HepG2 (cell line): ENCODE measurements at regions not wholly inside any gene's neighbourhood (a gene's known extent, or its start where the extent isn't known, plus 50 kb on each side); places are given as distances from the start of the nearest gene placed in this dataset.

ENCODE experiments used
- ATAC-seq: fragments of 200-7000 bp; cut with Tn5 transposase; 3 replicates; pipeline ENCODE4 v1.9.1; 2020; ENCODE audit warnings: mild to moderate bottlenecking, moderate library complexity
- BruUV-seq: library from RNA; stranded (reverse); fragments of 400-500 nt; replicated peaks from 2 replicates; lab custom pipeline; 2021; lab: Mats Ljungman, UMichigan
- CTCF ChIA-PET: fragments of 300-600 bp; formaldehyde crosslinking; extraction: SDS; loops from one replicate; lab custom pipeline; 2021; ENCODE audit warnings: low total read pairs, inconsistent platforms, low intra/inter-chr PET ratio; lab: Yijun Ruan, JAX
- POLR2A ChIA-PET: fragments of 350-600 bp; sonication (Branson Sonifier 250); formaldehyde crosslinking; loops from one replicate; lab custom pipeline; 2020; ENCODE audit warnings: antibody characterized with exemption, inconsistent platforms; lab: Yijun Ruan, JAX
- DNase-seq: peaks from one replicate; pipeline ENCODE4 v3.0.0-alpha.2; 2015; ENCODE audit warnings: low spot score
- FAIRE-seq: peaks from 3 replicates; lab custom pipeline; 2011; peaks lifted over from hg19 to GRCh38; lab: Jason Lieb, UNC
- H2AFZ ChIP-seq: one replicate; pipeline ENCODE4 v1.6.1; 2011; ENCODE audit warnings: low read length, inconsistent platforms
- H3K27ac ChIP-seq: fragments of 300-600 bp; 3 replicates; pipeline ENCODE4 v1.8.0; 2011; ENCODE audit warnings: mixed run types, mild to moderate bottlenecking, mixed read lengths, low read length, inconsistent platforms; ENCODE audit not compliant: insufficient read depth; ENCODE audit errors: extremely low read length
- H3K27me3 ChIP-seq, 2 experiments: fragments of 200-600 bp in 1 of 2; 2 replicates in 1 of 2; 3 replicates in 1 of 2; pipeline versions ENCODE4 v1.6.0 to v1.8.0; 2011; ENCODE audit warnings: low read length in 2 of 2, mild to moderate bottlenecking in 2 of 2, moderate library complexity in 2 of 2, inconsistent platforms in 1 of 2; ENCODE audit not compliant: insufficient read depth in 2 of 2, control insufficient read depth in 1 of 2
- H3K36me3 ChIP-seq, 2 experiments: fragments of 200-600 bp in 1 of 2; replicated peaks in 1 of 2; 2 replicates in 1 of 2; 3 replicates in 1 of 2; pipeline versions ENCODE4 v1.5.1 to v1.8.0; 2011; ENCODE audit warnings: low read length in 2 of 2, inconsistent platforms in 1 of 2; ENCODE audit not compliant: insufficient read depth in 2 of 2, control insufficient read depth in 1 of 2
- H3K4me1 ChIP-seq: 2 replicates; pipeline ENCODE4 v1.5.1; 2012; ENCODE audit warnings: low read length, inconsistent platforms; ENCODE audit not compliant: insufficient read depth
- H3K4me2 ChIP-seq: 2 replicates; pipeline ENCODE4 v1.6.0; 2011; ENCODE audit warnings: low read depth, low read length, inconsistent platforms
- H3K4me3 ChIP-seq, 3 experiments: fragments of 200-600 bp in 1 of 3; sonication (generic), shearing (Covaris generic) in 1 of 3; replicated peaks in 1 of 3; 2 replicates each; pipeline ENCODE4 v1.5.1; 2011 to 2016; ENCODE audit warnings: low read length in 3 of 3, inconsistent platforms in 2 of 3, low read depth in 2 of 3, mild to moderate bottlenecking in 2 of 3, control low read depth in 1 of 3, mixed read lengths in 1 of 3; ENCODE audit not compliant: insufficient read depth in 1 of 3
- H3K79me2 ChIP-seq: one replicate; pipeline ENCODE4 v1.6.1; 2011; ENCODE audit warnings: low read length, inconsistent platforms; ENCODE audit not compliant: insufficient read depth
- H3K9ac ChIP-seq: 2 replicates; pipeline ENCODE4 v1.6.0; 2011; ENCODE audit warnings: mild to moderate bottlenecking, low read depth, low read length, inconsistent platforms; ENCODE audit not compliant: insufficient read depth
- H3K9me3 ChIP-seq: 2 replicates; pipeline ENCODE4 v1.5.1; 2012; ENCODE audit warnings: mild to moderate bottlenecking, low read length
- H4K20me1 ChIP-seq: 2 replicates; pipeline ENCODE4 v1.6.0; 2011; ENCODE audit warnings: inconsistent platforms, mild to moderate bottlenecking, low read length, moderate library complexity; ENCODE audit not compliant: insufficient read depth
- HIVEP1 ChIP-seq: sonication (generic); formaldehyde crosslinking; IDR thresholded peaks from 2 replicates; pipeline ENCODE4 v1.4.0; 2020; ENCODE audit warnings: mild to moderate bottlenecking, missing genetic modification reagents
- MED8 ChIP-seq: sonication (generic); formaldehyde crosslinking; IDR thresholded peaks from 2 replicates; pipeline ENCODE4 v1.8.1; 2023; ENCODE audit warnings: mild to moderate bottlenecking, missing genetic modification reagents; ENCODE audit not compliant: insufficient replicate concordance
- PBX3 ChIP-seq: sonication (generic); formaldehyde crosslinking; IDR thresholded peaks from 2 replicates; pipeline ENCODE4 v1.8.1; 2023; ENCODE audit warnings: missing genetic modification reagents, inconsistent platforms, borderline replicate concordance
- PREB ChIP-seq: sonication (generic); formaldehyde crosslinking; IDR thresholded peaks from 2 replicates; pipeline ENCODE4 v1.4.0; 2020; ENCODE audit warnings: missing genetic modification reagents
- SALL2 ChIP-seq: sonication (generic); formaldehyde crosslinking; IDR thresholded peaks from 2 replicates; pipeline ENCODE4 v1.8.1; 2023; ENCODE audit warnings: mild to moderate bottlenecking, missing genetic modification reagents, inconsistent platforms
- SIN3A ChIP-seq: IDR thresholded peaks from 2 replicates; pipeline ENCODE4 v1.6.1; 2011; ENCODE audit warnings: low read depth, mild to moderate bottlenecking, control low read depth, low read length, borderline replicate concordance
- TFE3 ChIP-seq: IDR thresholded peaks from 2 replicates; pipeline ENCODE4 v1.6.1; 2016
- TRIM24 ChIP-seq: sonication (generic); formaldehyde crosslinking; IDR thresholded peaks from 2 replicates; pipeline ENCODE4 v1.8.0; 2022; ENCODE audit warnings: mild to moderate bottlenecking, missing genetic modification reagents
- U2AF2 ChIP-seq: fragments of 200-400 bp; formaldehyde crosslinking; IDR thresholded peaks from 2 replicates; pipeline ENCODE4 v1.6.1; 2017; ENCODE audit warnings: low read depth, mild to moderate bottlenecking, low read length
- ZBTB49 ChIP-seq: sonication (generic); formaldehyde crosslinking; IDR thresholded peaks from 2 replicates; pipeline ENCODE4 v1.4.0; 2020; ENCODE audit warnings: missing genetic modification reagents, borderline replicate concordance
- ZBTB8A ChIP-seq: sonication (generic); formaldehyde crosslinking; IDR thresholded peaks from 2 replicates; pipeline ENCODE4 v1.4.0; 2020; ENCODE audit warnings: mild to moderate bottlenecking, low read depth, missing genetic modification reagents, borderline replicate concordance
- ZNF256 ChIP-seq: sonication (generic); formaldehyde crosslinking; conservative IDR thresholded peaks from 2 replicates; pipeline ENCODE4 v1.4.0; 2020; ENCODE audit warnings: missing genetic modification reagents
- ZNF543 ChIP-seq: sonication (generic); formaldehyde crosslinking; IDR thresholded peaks from 2 replicates; pipeline ENCODE4 v1.4.0; 2020; ENCODE audit warnings: mild to moderate bottlenecking, missing genetic modification reagents
- ZNF746 ChIP-seq: sonication (generic); formaldehyde crosslinking; IDR thresholded peaks from 2 replicates; pipeline ENCODE4 v1.8.0; 2022; ENCODE audit warnings: mild to moderate bottlenecking, missing genetic modification reagents
- ZNF773 ChIP-seq: sonication (generic); formaldehyde crosslinking; IDR thresholded peaks from 2 replicates; pipeline ENCODE4 v1.4.0; 2020; ENCODE audit warnings: missing genetic modification reagents, borderline replicate concordance
- ZXDC ChIP-seq: sonication (generic); formaldehyde crosslinking; IDR thresholded peaks from 2 replicates; pipeline ENCODE4 v1.5.0; 2020; ENCODE audit warnings: mild to moderate bottlenecking, missing genetic modification reagents
- WGBS: methylation state at CpG from one replicate; pipeline ENCODE4 v1.1.6; 2017; ENCODE audit warnings: low lambda C conversion rate; 5-methylcytosine and 5-hydroxymethylcytosine counted together
- in situ Hi-C: cut with HindIII; loops from 2 replicates; pipeline ENCODE4 v1.10.0; 2017; ENCODE audit warnings: low pct_unique_long_range_greater_than_20kb; ENCODE audit not compliant: extremely low pct_ligation_motif_present
- intact Hi-C: fragments of 100-400 bp; cut with micrococcal nuclease; formaldehyde crosslinking; loops from one replicate; pipeline ENCODE4 v1.10.0; 2022; ENCODE audit not compliant: unreplicated experiment

DNA sequence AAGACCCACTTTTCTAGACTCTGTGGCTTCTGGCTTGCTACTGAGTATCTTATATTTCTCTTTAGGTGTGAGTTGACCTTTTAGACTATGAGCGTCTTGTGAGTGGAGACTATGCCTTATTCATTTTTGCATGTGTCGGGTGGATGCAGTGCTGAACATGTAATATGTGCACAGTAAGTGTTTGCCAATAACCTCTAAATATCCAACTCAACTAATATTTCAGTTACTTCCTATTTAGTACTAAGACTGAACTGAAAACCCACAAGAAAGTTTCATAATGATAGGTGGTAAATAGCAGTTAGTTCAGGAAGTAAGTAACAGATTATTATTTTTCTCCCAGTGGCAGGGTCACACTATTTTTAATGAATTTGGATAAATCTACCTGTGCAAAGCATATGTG, 269.3 kb downstream of the KCNRG start (continued):
- no peak for TF ChIP-seq ZXDC
- no peak for TF ChIP-seq ZBTB49
- TF ChIP-seq ZNF746 (CRISPR knock-in tag), result no peak

GRCh38 chr13:50285283-50285682, 270.0 kb downstream of the KCNRG start:
- H4K20me1 ChIP-seq, result peaks cover 6% of the 10 kb centered on the region; the same call in 1 of the 2 replicates
- ATAC-seq, result no peak
- 96% methylated on average over 3 of the region's 3 CpGs for WGBS
- no peak overlapping the region for H2AFZ ChIP-seq
- ChIA-PET POLR2A (no interaction called here), CTCF (no interaction called here)
- no peak overlapping the region for H3K27ac ChIP-seq
- in situ Hi-C loops, result no loop called here
- intact Hi-C loops, result no loop called here
- no peak overlapping the region for H3K4me3 ChIP-seq
- no peaks in the 10 kb centered on the region for H3K27me3 ChIP-seq
- H3K4me2 ChIP-seq, result no peak overlapping the region
- no peak for DNase-seq
- peaks cover 56% of the 10 kb centered on the region for H3K4me1 ChIP-seq
- no peaks in the 10 kb centered on the region for H3K36me3 ChIP-seq
- no peak for FAIRE-seq
- H3K9me3 ChIP-seq, result no peaks in the 10 kb centered on the region
- BruUV-seq, result no TSS peak
- peaks cover 43% of the 10 kb centered on the region for H3K79me2 ChIP-seq
- no peak overlapping the region for H3K9ac ChIP-seq
- TF ChIP-seq U2AF2 (no peak), ZNF773 (CRISPR knock-in tag) (no peak), ZNF543 (CRISPR knock-in tag) (no peak), PREB (CRISPR knock-in tag) (no peak), PBX3 (CRISPR knock-in tag) (no peak), TRIM24 (no peak), MED8 (CRISPR knock-in tag) (no peak), SALL2 (CRISPR knock-in tag) (no peak), ZNF256 (CRISPR knock-in tag) (no peak), SIN3A (no peak), ZBTB8A (CRISPR knock-in tag) (no peak), HIVEP1 (CRISPR knock-in tag) (no peak), TFE3 (CRISPR knock-in tag) (no peak)
